ENCODE measurements at regions not wholly inside any gene's neighbourhood (a gene's known extent, or its start where the extent isn't known, plus 50 kb on each side); places are given as distances from the start of the nearest gene placed in this dataset.

GRCh38 chr18:40272630-40273231 lies 1682.3 kb upstream of the PIK3C3 start:
- Histone ChIP-seq H3K79me2 (ENCODE audit: control insufficient read depth, low read length) (no peaks in the 10 kb centered on the region), H3K9me3 (ENCODE audit: control insufficient read depth, insufficient read depth, low read length) (no peaks in the 10 kb centered on the region), H3K4me1 (ENCODE audit: control insufficient read depth, low read length) (no peaks in the 10 kb centered on the region), H3K36me3 (ENCODE audit: control insufficient read depth, low read length) (no peaks in the 10 kb centered on the region), H3K4me2 (ENCODE audit: low read length) (no peak overlapping the region), H3K27me3 (ENCODE audit: control insufficient read depth, low read length) (no peaks in the 10 kb centered on the region), H3K9me2 (replicated peaks; ENCODE audit: control insufficient read depth, low read length) (no peaks in the 10 kb centered on the region), H4K20me1 (ENCODE audit: control insufficient read depth, insufficient read depth, low read depth, low read length) (no peaks in the 10 kb centered on the region), H3F3A (ENCODE audit: control insufficient read depth, insufficient read depth) (no peaks in the 10 kb centered on the region), H3K4me3 (ENCODE audit: low read length) (no peak overlapping the region), H3K27ac (ENCODE audit: low read depth, low read length) (no peak overlapping the region)
- TF ChIP-seq EZH2phosphoT487 (IDR thresholded peaks at IDR 0.05; ENCODE audit: borderline replicate concordance, low read length) (no peak), CTCF (IDR thresholded peaks at IDR 0.05; ENCODE audit: low read depth, low read length, poor library complexity, severe bottlenecking) (no peak)

GRCh38 chr18:40259115-40259835 lies 1695.8 kb upstream of the PIK3C3 start:
- Histone ChIP-seq H3K9me3 (ENCODE audit: control insufficient read depth, insufficient read depth, low read length) (peaks cover 3% of the 10 kb centered on the region; the same call in 1 of the 2 replicates), H3K4me3 (ENCODE audit: low read length) (no peak overlapping the region), H3F3A (ENCODE audit: control insufficient read depth, insufficient read depth) (no peaks in the 10 kb centered on the region), H3K9me2 (replicated peaks; ENCODE audit: control insufficient read depth, low read length) (no peaks in the 10 kb centered on the region), H3K79me2 (ENCODE audit: control insufficient read depth, low read length) (no peaks in the 10 kb centered on the region), H3K4me1 (ENCODE audit: control insufficient read depth, low read length) (no peaks in the 10 kb centered on the region), H3K36me3 (ENCODE audit: control insufficient read depth, low read length) (no peaks in the 10 kb centered on the region), H4K20me1 (ENCODE audit: control insufficient read depth, insufficient read depth, low read depth, low read length) (no peaks in the 10 kb centered on the region), H3K27ac (ENCODE audit: low read depth, low read length) (no peak overlapping the region), H3K4me2 (ENCODE audit: low read length) (no peak overlapping the region), H3K27me3 (ENCODE audit: control insufficient read depth, low read length) (no peaks in the 10 kb centered on the region)
- TF ChIP-seq CTCF (IDR thresholded peaks at IDR 0.05; ENCODE audit: low read depth, low read length, poor library complexity, severe bottlenecking) (no peak), EZH2phosphoT487 (IDR thresholded peaks at IDR 0.05; ENCODE audit: borderline replicate concordance, low read length) (no peak)

GRCh38 chr18:40258311-40258710 lies 1696.7 kb upstream of the PIK3C3 start:
- TF ChIP-seq EZH2phosphoT487 (IDR thresholded peaks at IDR 0.05; ENCODE audit: borderline replicate concordance, low read length) (no peak), CTCF (IDR thresholded peaks at IDR 0.05; ENCODE audit: low read depth, low read length, poor library complexity, severe bottlenecking) (no peak)
- Histone ChIP-seq H3K4me2 (ENCODE audit: low read length) (no peak overlapping the region), H3K4me3 (ENCODE audit: low read length) (no peak overlapping the region), H3K9me2 (replicated peaks; ENCODE audit: control insufficient read depth, low read length) (no peaks in the 10 kb centered on the region), H3K27me3 (ENCODE audit: control insufficient read depth, low read length) (no peaks in the 10 kb centered on the region), H4K20me1 (ENCODE audit: control insufficient read depth, insufficient read depth, low read depth, low read length) (no peaks in the 10 kb centered on the region), H3K36me3 (ENCODE audit: control insufficient read depth, low read length) (no peaks in the 10 kb centered on the region), H3K79me2 (ENCODE audit: control insufficient read depth, low read length) (no peaks in the 10 kb centered on the region), H3K4me1 (ENCODE audit: control insufficient read depth, low read length) (no peaks in the 10 kb centered on the region), H3K9me3 (ENCODE audit: control insufficient read depth, insufficient read depth, low read length) (peaks cover 3% of the 10 kb centered on the region; the same call in 1 of the 2 replicates), H3K27ac (ENCODE audit: low read depth, low read length) (no peak overlapping the region), H3F3A (ENCODE audit: control insufficient read depth, insufficient read depth) (no peaks in the 10 kb centered on the region)

Measured in DOHH2 (cell line).